ENCODE measurements at regions not wholly inside any gene's neighbourhood (a gene's known extent, or its start where the extent isn't known, plus 50 kb on each side); places are given as distances from the start of the nearest gene placed in this dataset.
A peak's percentile ranks its signal among the peaks of the same experiment; 100 is the strongest.
"Not testable (repeated sequence)": the region's sequence is repeated elsewhere in the genome, so short reads cannot be mapped to it uniquely, and the experiment has no call there.

DNA sequence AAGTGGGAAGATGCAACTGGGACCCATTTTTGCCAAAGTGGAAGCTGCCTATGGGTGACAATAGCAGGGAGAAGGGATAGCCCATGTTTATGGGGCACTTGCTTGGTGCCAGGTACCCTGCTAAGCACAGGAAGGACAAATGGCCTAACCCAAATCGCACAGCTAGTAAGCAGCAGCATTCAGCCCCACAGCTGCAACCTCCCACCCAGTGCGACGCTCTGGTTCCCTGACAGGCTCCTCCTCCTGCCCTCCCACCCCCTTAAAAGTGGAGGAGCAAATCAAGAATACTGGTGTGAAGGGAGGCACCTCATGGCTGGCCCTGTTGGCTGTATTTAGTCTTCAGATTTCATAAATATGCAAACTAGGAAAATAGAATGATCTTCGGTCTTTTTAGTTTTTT lies 76.2 kb downstream of the RIN2 start:
- DNase-seq (ENCODE audit: low spot score) (no peak), ATAC-seq (no peak)

GRCh38 chr20:19834783-19835182 lies 76.7 kb downstream of the RIN2 start:
- no peak for ATAC-seq

GRCh38 chr20:19835533-19836222 lies 77.6 kb downstream of the RIN2 start:
- DNase-seq (ENCODE audit: low spot score) (no peak), ATAC-seq (no peak)

More at GRCh38 chr20:19834783-19835182, 76.7 kb downstream of the RIN2 start:
- DNase-seq (ENCODE audit: low spot score) = no peak

- ATAC-seq = no peak
- no peak for DNase-seq (ENCODE audit: low spot score)
These were observed 80.4 kb downstream of the RIN2 start for GRCh38 chr20:19838468-19838867.

GRCh38 chr20:19839053-19839452 lies 81.0 kb downstream of the RIN2 start:
- no peak for DNase-seq (ENCODE audit: low spot score)
- ATAC-seq = no peak

DNA sequence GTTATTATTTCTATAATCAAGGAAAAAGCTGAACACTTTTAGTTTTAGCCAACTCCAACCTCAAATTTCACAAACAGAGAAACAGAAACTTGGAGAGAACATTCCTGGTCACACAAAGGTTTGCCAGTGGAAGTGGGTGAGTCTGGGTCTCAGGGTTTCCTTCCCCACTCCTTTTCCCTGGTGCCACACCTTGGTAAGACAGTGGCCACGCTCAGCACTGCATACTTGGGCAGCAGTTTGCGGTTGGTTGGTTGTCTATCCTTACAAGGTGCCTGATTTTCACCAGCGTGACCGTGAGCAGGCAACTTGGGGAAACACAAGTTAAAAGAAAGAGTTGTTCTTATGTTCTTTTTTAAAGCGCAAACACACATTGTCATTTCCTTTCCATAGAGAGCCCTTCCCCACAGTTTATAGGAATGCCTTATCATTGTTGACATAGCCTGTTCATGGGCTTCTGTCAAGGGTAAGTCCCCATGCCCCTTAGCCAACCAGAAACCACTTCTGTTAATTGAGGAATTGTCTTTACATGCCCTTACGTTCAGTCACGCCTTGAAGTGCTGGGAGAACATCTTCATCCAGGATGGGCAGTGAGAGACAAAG lies 82.2 kb downstream of the RIN2 start:
- no peak for DNase-seq (ENCODE audit: low spot score)
- ATAC-seq = no peak

GRCh38 chr20:19841740-19842139 lies 83.7 kb downstream of the RIN2 start:
- no peak for DNase-seq (ENCODE audit: low spot score)
- no peak for ATAC-seq

- not testable (repeated sequence) for ATAC-seq
These were observed 86.8 kb downstream of the RIN2 start for GRCh38 chr20:19844850-19845249.

DNA sequence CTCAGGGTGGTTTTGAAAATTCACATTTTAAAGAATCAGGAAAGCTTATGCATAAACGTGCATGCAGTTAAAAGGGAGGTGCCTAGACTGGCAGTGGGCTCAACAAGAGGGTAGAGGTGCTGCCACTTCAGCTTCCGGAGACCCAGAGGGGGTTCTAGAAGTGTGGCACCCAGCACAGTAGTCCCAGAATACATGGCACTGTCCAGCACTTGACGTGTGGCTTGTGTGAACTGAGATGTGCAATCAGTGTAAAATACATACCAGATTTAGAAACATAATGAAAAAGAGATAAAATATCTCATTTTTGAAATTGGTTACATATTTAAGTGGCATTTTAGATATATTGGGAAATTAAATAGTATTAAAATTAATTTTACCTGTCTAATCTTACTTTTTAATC lies 89.3 kb downstream of the RIN2 start:
- ATAC-seq = no peak
- no peak for DNase-seq (ENCODE audit: low spot score)

More at GRCh38 chr20:19844850-19845249, 86.8 kb downstream of the RIN2 start:
- not testable (repeated sequence) for DNase-seq (ENCODE audit: low spot score)

GRCh38 chr20:19849341-19850197 lies 91.5 kb downstream of the RIN2 start:
- no peak for DNase-seq (ENCODE audit: low spot score)
- peak; percentile 18 for ATAC-seq

- DNase-seq (ENCODE audit: low spot score) = no peak
These were observed 92.1 kb downstream of the RIN2 start for GRCh38 chr20:19850198-19850533.

DNA sequence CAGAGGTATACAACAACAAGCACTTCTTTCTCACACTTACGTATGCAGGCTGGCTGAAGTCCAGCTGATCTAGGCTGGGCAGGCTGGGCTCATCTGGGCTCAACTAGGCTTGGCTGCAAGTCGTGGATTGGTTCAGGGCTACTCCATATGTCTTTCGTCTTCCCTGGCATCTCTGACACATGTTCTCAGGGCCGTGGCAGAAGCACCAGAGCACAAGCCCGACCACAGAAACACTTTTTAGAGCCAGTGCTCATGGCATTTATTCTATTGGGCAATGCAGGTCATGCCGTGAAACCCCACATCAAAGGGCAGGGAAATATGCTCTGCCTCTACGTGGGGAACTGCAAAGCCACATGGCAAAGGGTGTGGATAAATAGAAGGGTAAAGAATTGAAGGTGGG lies 93.8 kb downstream of the RIN2 start:
- ATAC-seq (no peak), DNase-seq (ENCODE audit: low spot score) (no peak)

More at GRCh38 chr20:19850198-19850533, 92.1 kb downstream of the RIN2 start:
- peak; percentile 39 for ATAC-seq

GRCh38 chr20:19855416-19855815 lies 97.4 kb downstream of the RIN2 start:
- no peak for DNase-seq (ENCODE audit: low spot score)
- no peak for ATAC-seq

DNA sequence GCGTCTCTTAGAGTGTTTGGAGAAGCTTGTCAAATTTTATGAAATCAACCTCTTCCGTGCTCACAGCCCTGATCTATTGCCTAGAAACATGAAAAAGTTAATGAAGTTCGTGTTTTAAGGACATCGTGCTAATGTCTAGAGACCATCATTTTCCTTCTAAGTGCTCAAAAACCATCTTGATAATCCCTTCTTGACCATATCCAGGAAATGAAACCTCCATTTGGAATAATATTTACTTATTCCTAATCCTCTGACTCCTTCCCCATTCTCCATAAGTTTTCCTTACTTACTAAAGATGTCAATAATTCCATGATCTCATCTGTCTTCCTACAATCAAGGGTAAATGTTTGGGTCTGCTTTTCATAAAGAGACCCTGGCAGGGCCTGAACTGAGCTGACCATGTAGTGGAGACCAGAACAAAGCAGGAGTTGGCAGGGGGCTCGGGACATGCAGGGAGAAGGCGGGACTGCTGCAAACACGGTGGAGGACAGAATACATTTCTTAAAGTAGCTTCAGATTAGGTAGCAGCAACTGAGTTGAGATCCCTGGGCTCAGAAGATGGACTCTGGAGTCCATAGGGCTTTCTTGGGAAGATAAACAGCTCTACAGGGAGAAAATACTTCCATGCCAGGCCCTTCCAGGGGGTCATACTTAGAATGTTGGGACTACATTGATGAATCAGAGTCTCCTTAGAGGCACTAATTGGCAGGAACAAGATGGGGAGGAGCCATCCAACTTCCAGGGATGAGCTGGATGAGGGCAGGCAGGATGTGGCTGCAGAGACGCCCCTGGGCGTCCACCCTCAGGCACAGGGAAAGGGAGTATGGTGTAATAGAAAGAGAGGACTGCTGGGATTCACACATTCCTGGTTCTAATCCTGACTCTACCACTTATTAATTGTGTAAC lies 100.7 kb downstream of the RIN2 start:
- DNase-seq (ENCODE audit: low spot score) (no peak), ATAC-seq (no peak)

GRCh38 chr20:19859444-19859843 lies 101.4 kb downstream of the RIN2 start:
- ATAC-seq (no peak), DNase-seq (ENCODE audit: low spot score) (no peak)

GRCh38 chr20:19860737-19861136 lies 102.7 kb downstream of the RIN2 start:
- DNase-seq (ENCODE audit: low spot score) (no peak), ATAC-seq (peak; percentile 30)

- DNase-seq (ENCODE audit: low spot score) (no peak), ATAC-seq (no peak)
These were observed 103.2 kb downstream of the RIN2 start for GRCh38 chr20:19861147-19861759.

GRCh38 chr20:19864130-19864529 lies 106.1 kb downstream of the RIN2 start:
- peak; percentile 63 for DNase-seq (ENCODE audit: low spot score)
- ATAC-seq = peak; percentile 93

GRCh38 chr20:19866070-19866469 lies 108.0 kb downstream of the RIN2 start:
- DNase-seq (ENCODE audit: low spot score) = no peak
- ATAC-seq = no peak

DNA sequence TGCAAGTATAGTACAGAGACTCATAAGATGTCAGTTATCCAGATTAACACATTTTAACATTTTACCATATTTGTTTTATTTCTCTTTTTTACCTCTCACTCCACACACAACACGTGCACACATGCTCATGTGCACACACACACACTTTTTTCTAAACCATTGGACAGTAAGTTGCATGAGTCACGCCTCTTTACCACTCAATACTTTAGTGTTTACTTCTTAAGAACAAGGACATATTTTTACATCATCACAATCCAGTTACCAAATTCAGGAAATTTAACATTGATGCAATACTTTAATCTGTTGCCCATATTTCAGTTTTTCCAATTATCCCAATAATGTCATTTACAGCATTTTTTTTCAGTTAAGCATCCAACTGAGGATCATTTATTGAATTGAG lies 109.0 kb downstream of the RIN2 start:
- no peak for DNase-seq (ENCODE audit: low spot score)
- ATAC-seq = no peak
